HepG2 (cell line): ENCODE measurements at regions not wholly inside any gene's neighbourhood (a gene's known extent, or its start where the extent isn't known, plus 50 kb on each side); places are given as distances from the start of the nearest gene placed in this dataset.

ENCODE experiments used
- ARNTL ChIP-seq: sonication (generic); formaldehyde crosslinking; IDR thresholded peaks from 2 replicates; pipeline ENCODE4 v1.4.0; 2020; ENCODE audit warnings: mild to moderate bottlenecking, missing genetic modification reagents
- CEBPG ChIP-seq: IDR thresholded peaks from 2 replicates; pipeline ENCODE4 v1.6.1; 2016
- E2F1 ChIP-seq: sonication (generic); formaldehyde crosslinking; IDR thresholded peaks from 2 replicates; pipeline ENCODE4 v1.5.0; 2020; ENCODE audit warnings: missing genetic modification reagents
- FOSL2 ChIP-seq: sonication (generic); formaldehyde crosslinking; IDR thresholded peaks from 2 replicates; pipeline ENCODE4 v1.4.0; 2020; ENCODE audit warnings: missing genetic modification reagents
- HOXA3 ChIP-seq: sonication (generic); formaldehyde crosslinking; IDR thresholded peaks from 2 replicates; pipeline ENCODE4 v1.5.0; 2020; ENCODE audit warnings: missing genetic modification reagents
- NFRKB ChIP-seq: fragments of 450-650 bp; IDR thresholded peaks from 2 replicates; pipeline ENCODE4 v1.6.1; 2017
- NR0B2 ChIP-seq: sonication (generic); formaldehyde crosslinking; IDR thresholded peaks from 2 replicates; pipeline ENCODE4 v1.4.0; 2020; ENCODE audit warnings: mild to moderate bottlenecking, missing genetic modification reagents
- REST ChIP-seq, 2 experiments: IDR thresholded peaks; 2 replicates each; pipeline ENCODE4 v1.6.1; 2011 to 2012; ENCODE audit warnings: low read length in 2 of 2, borderline replicate concordance in 1 of 2, low read depth in 1 of 2, mild to moderate bottlenecking in 1 of 2, moderate library complexity in 1 of 2
- SMARCE1 ChIP-seq: fragments of 450-650 bp; IDR thresholded peaks from 2 replicates; pipeline ENCODE4 v1.6.1; 2017; ENCODE audit warnings: borderline replicate concordance
- SMC3 ChIP-seq: IDR thresholded peaks from 2 replicates; pipeline ENCODE4 v1.6.1; 2011; ENCODE audit warnings: low read length, improper control_type of control experiment
- ZFP41 ChIP-seq: sonication (generic); formaldehyde crosslinking; IDR thresholded peaks from 2 replicates; pipeline ENCODE4 v1.4.0; 2020; ENCODE audit warnings: mild to moderate bottlenecking, missing genetic modification reagents, borderline replicate concordance
- ZNF138 ChIP-seq: sonication (generic); formaldehyde crosslinking; IDR thresholded peaks from 2 replicates; pipeline ENCODE4 v1.5.0; 2020; ENCODE audit warnings: mild to moderate bottlenecking, low read depth, missing genetic modification reagents
- ZNF234 ChIP-seq: sonication (generic); formaldehyde crosslinking; conservative IDR thresholded peaks from 2 replicates; pipeline ENCODE4 v1.5.1; 2020; ENCODE audit warnings: mild to moderate bottlenecking, missing genetic modification reagents
- ZNF253 ChIP-seq: sonication (generic); formaldehyde crosslinking; IDR thresholded peaks from 2 replicates; pipeline ENCODE4 v1.8.0; 2022; ENCODE audit warnings: mild to moderate bottlenecking, missing genetic modification reagents, borderline replicate concordance
- ZNF761 ChIP-seq: sonication (generic); formaldehyde crosslinking; conservative IDR thresholded peaks from 2 replicates; pipeline ENCODE4 v1.4.0; 2020; ENCODE audit warnings: mild to moderate bottlenecking, missing genetic modification reagents
- ZNF777 ChIP-seq: sonication (generic); formaldehyde crosslinking; IDR thresholded peaks from 2 replicates; pipeline ENCODE4 v1.4.0; 2020; ENCODE audit warnings: missing genetic modification reagents
- TF ChIP-seq, protein P1 (sequence below), 2 experiments: sonication (generic) in 1 of 2; formaldehyde crosslinking in 1 of 2; IDR thresholded peaks; 2 replicates each; pipeline versions ENCODE4 v1.4.0 to v1.6.1; 2016 to 2020; ENCODE audit warnings: borderline replicate concordance in 1 of 2, low read depth in 1 of 2, mild to moderate bottlenecking in 1 of 2, missing genetic modification reagents in 1 of 2

GRCh38 chr16:31700530-31701388, 172.8 kb upstream of the ZNF267 start (continued):
- peak; percentile 89 for TF ChIP-seq NR0B2 (CRISPR knock-in tag)
- TF ChIP-seq CEBPG (CRISPR knock-in tag) = peak; percentile 72
- peak; percentile 55; the same call in 1 of the 2 replicates for TF ChIP-seq ARNTL (CRISPR knock-in tag)
- TF ChIP-seq ZFP41 (CRISPR knock-in tag) = peak; percentile 95; the same call in 1 of the 2 replicates
- TF ChIP-seq ZNF138 (CRISPR knock-in tag) = peak; percentile 87
- TF ChIP-seq ZNF777 (CRISPR knock-in tag) = no peak
- TF ChIP-seq E2F1 (CRISPR knock-in tag) = peak; percentile 60; the same call in 1 of the 2 replicates
- TF ChIP-seq REST (IDR thresholded peaks at IDR 0.05; ENCODE audit: borderline replicate concordance in 1 of 2, low read depth in 1 of 2, low read length in 2 of 2) = no peak
- TF ChIP-seq, protein P1, sequence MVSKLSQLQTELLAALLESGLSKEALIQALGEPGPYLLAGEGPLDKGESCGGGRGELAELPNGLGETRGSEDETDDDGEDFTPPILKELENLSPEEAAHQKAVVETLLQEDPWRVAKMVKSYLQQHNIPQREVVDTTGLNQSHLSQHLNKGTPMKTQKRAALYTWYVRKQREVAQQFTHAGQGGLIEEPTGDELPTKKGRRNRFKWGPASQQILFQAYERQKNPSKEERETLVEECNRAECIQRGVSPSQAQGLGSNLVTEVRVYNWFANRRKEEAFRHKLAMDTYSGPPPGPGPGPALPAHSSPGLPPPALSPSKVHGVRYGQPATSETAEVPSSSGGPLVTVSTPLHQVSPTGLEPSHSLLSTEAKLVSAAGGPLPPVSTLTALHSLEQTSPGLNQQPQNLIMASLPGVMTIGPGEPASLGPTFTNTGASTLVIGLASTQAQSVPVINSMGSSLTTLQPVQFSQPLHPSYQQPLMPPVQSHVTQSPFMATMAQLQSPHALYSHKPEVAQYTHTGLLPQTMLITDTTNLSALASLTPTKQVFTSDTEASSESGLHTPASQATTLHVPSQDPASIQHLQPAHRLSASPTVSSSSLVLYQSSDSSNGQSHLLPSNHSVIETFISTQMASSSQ (IDR thresholded peaks at IDR 0.05; ENCODE audit: low read depth) = peak; percentile 96
- TF ChIP-seq, protein P1 (CRISPR knock-in tag; IDR thresholded peaks at IDR 0.05; ENCODE audit: borderline replicate concordance) = peak; percentile 97
- no peak for TF ChIP-seq SMC3
- TF ChIP-seq NFRKB = no peak
- TF ChIP-seq HOXA3 (CRISPR knock-in tag) = peak; percentile 64
- TF ChIP-seq ZNF761 (CRISPR knock-in tag) = no peak
- TF ChIP-seq ZNF253 (CRISPR knock-in tag) = 0 out of 2 replicates have a peak, but pooled peaks have one; percentile 65
- TF ChIP-seq ZNF234 (CRISPR knock-in tag) = no peak
- 0 out of 2 replicates have a peak, but pooled peaks have one; percentile 25 for TF ChIP-seq FOSL2 (CRISPR knock-in tag)
- no peak for TF ChIP-seq SMARCE1
